GM18858 (cell line): ENCODE measurements at regions not wholly inside any gene's neighbourhood (a gene's known extent, or its start where the extent isn't known, plus 50 kb on each side); places are given as distances from the start of the nearest gene placed in this dataset.
"Not testable (repeated sequence)": the region's sequence is repeated elsewhere in the genome, so short reads cannot be mapped to it uniquely, and the experiment has no call there.

Experiments
- ATAC-seq: cut with Tn5 transposase; IDR thresholded peaks from one replicate; pipeline ENCODE4 v1.9.1; 2021; ENCODE audit not compliant: unreplicated experiment

DNA sequence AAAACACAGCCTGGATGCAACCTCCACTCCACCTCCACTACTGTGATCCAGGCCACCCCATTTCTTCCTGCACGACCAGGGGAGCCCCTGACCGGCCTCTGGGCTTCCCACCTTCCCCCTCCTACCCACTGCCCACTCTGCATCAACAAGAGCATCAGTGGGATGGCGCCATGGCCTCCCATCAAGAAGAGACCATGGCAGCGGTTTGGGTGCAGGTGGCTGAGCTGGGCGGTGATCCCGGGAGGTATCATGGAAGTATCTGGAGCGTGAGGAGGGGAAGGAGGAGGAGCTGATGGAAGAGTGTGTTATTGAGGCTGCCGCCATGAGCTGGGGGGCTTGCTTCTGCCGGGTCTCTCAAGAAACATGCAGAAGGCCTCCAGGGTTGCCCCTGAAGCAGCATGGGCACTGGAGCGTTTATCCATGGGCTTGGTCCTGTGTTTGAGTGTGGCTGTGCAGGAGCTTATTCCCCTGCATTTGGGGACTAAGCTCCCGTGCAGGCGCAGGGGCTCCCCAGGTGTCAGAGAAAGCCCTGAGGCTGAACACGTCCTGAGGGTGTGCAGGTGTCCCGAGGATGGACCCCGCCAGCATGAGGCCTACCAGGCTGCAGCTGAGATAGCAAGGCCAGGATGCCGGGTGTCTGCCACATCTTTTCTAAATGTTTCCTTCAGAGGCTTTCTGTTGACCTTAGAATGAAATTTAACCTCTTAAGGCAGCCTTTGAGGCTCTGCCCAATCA is 99.2 kb upstream of the PCBD1 start:
- no peak for ATAC-seq

DNA sequence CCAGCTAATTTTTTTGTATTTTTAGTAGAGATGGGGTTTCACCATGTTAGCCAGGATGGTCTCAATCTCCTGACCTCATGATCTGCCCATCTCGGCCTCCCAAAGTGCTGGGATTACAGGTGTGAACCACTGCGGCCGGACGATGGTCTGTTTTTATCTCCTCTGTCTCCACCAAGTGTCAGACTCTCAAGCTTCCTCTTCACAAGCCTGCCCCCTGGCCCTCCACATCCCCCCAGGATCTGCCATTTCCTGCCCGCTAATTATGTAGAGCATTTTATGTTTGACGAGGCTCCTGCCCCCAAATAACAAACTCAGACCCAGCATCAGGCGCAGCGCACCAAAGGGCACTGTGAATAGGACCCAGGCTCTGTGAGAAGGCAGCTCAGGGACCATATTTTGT is 101.8 kb upstream of the PCBD1 start:
- not testable (repeated sequence) for ATAC-seq

DNA sequence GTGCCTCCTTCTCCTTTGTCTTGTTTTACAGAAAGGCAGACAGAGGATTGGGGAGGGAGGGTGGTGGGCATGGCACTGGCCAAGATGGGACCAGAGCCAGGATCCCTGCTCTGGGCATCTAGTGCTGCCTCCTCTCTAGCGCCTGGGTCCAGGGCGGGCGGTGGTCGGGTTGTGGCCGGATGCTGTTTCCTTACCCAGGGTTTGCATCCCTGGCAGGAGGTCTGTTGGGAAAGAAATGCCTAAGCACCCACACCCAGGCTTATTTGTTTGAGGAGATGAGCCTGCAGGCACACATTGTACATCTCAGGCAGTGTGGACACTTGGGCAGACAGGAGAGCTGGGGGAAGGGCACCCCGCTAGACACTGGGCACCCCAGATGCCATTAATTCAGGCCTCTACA is 102.3 kb upstream of the PCBD1 start:
- no peak for ATAC-seq

DNA sequence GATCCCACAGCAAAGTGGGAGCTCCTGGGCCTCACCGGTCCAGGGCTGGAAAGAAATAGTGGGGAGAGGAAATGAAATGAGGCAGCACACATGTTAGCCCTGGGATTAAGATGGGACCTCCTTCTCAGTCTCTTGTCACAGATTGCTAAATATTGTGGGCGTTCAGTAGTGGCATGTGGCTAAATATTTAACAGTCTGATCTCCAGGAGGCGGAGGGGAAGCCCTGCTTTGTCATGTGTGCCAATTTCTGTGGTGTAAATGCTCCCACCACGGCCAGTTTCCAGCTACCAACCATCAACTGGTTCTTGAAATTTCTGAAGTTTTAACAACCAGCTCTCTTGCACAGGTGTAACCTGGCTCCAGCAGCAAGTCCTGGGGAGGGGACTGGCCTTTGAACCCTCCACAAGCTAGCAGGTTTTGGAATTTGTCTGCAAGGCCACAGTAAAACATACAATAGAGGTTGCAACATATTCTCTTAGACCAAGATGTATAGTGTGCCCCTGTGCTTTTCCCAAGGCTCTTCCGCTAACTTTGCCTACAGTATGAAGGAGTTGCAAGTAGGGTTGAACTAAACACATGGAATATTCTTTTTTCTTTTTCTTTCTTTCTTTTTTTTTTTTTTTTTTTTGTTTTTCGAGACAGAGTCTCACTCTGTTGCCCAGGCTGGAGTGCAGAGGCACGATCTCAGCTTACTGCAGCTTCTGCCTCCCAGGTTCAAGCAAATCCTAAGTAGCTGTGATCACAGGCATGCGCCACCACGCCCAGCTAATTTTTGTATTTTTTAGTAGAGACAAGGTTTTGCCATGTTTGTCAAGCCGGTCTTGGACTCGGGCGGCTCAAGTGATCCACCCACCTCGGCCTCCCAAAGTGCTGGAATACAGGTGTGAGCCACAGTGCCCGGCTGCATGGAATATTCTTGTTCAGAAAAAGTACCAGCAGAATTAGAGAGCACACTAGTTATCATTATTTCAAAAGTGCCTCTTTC is 103.1 kb upstream of the PCBD1 start:
- ATAC-seq: no peak

- no peak for ATAC-seq
Measured at GRCh38 chr10:70992436-70992835, 104.1 kb upstream of the PCBD1 start.

DNA sequence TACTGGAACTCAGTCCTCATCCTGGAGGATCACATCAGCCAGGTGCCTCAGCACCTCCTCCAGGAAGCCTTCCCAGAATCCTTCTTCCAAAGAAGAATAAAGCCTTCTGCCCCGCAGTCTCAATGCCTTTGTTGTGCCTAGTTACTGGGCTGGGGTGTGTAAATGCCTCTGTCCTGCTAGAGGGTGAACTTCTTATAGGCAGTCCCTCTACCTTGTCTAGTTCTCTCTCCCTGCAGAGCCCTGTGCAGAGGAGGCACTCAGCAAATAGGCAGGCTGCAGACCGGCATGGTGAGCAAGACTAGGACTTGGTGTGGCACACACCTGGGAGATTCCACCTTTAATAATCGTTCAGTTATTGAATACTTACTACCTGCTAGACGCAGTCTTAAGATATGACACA is 104.7 kb upstream of the PCBD1 start:
- no peak for ATAC-seq

DNA sequence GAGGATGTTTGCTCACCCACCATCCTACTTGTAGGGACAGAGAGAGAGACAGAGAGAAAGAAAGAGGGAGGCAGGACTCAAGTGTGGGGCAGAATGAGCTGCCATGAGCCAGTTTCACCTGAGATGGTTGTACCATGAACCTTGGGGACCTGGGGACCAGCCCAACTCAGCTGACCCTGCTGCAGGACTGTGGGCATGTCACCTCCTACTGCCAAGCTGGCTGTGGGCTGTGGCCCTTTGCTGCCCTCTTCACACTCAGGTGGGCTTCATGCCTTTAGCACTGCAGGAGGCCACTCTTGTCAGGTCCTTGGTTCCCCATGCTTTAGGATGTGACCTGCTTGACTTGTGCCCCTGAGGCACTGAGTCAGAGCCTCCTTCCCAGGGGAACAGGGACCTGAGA is 108.2 kb upstream of the PCBD1 start:
- no peak for ATAC-seq

GRCh38 chr10:70997236-70997635 is 108.9 kb upstream of the PCBD1 start:
- no peak for ATAC-seq

- ATAC-seq: no peak
Measured at GRCh38 chr10:70998086-70998485, 109.7 kb upstream of the PCBD1 start.

DNA sequence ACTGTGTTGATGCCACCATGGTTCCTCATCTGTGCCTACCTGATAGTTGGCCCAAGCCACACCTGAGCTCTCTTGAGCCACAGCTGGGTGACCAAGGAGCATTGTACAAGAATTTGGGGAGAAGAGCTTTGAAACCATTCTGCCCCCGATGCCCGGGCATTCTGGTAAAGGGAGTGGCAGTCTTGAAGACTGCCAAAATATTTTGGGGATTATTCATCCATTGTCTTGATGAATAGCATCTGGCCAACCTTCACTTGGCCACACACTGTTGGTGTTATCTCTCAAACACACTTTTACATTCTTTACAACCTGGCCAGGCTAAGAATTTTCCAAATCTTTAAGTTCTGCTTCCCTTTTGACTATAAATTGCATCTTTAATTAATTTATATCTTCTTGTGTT is 113.1 kb upstream of the PCBD1 start:
- no peak for ATAC-seq

- ATAC-seq: no peak
Measured at GRCh38 chr10:71004176-71005075, 116.1 kb upstream of the PCBD1 start.

- ATAC-seq: no peak
Measured at GRCh38 chr10:71005337-71006305, 117.3 kb upstream of the PCBD1 start.

DNA sequence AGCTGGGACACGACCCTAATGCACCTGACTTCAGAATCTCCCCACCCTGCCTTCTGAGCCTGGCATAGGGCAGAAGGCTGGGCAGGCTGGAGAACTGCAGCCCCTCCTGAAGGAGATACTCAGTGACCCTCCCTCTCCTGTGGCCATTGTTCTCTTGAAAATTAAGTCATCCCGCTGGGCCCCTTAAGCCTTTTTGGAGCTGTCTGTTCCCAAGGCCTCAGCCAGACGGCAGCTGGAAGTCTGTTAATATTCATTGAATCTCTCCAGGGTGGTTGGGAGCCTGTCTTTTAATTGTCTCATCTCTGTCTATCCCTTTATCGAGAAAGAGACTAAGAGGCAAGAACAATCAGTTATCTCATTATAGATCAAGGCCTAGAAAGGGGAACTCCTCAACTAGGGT is 118.1 kb upstream of the PCBD1 start:
- no peak for ATAC-seq

DNA sequence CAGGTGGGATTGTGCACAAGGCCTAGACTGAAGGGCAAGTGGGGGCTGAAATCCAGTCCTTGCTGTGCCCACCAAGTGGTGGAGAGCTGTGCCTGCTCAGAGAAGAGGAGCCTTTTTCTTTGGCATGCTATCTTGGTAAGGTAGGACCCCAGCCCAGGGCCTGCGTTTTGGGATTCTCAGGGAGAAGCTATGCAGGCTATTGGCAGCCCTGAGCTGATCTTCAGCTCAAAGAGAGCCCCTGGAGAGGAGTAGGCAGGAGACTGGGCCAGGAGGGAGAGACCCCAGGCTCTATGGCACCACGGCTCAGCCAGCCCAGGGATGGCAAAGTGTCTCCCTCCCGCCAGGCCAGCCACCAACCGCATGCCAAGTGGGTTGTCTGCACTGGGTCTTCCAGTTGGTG is 119.2 kb upstream of the PCBD1 start:
- no peak for ATAC-seq

- ATAC-seq: no peak
Measured at GRCh38 chr10:71008150-71008549, 119.8 kb upstream of the PCBD1 start.

DNA sequence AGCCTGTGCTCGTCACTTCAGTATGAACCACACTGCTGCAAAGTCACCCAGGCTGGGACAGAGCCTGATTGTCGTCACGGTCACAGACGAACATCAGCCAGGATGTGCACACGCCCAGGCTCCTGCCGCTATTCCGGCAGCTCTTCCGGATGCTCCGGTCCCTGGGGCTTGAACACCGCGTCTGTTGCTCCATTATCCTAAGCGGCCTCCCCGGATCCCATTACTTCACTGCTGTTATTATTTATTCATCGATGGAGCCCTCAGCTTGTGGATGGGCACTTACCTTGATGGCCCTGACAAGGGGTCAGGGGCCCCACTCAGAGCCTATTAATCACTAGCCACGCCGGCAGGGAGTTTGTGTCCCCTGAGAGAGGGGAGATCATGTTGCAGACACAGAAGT is 120.8 kb upstream of the PCBD1 start:
- no peak for ATAC-seq

GRCh38 chr10:71010730-71011129 is 122.4 kb upstream of the PCBD1 start:
- no peak for ATAC-seq

DNA sequence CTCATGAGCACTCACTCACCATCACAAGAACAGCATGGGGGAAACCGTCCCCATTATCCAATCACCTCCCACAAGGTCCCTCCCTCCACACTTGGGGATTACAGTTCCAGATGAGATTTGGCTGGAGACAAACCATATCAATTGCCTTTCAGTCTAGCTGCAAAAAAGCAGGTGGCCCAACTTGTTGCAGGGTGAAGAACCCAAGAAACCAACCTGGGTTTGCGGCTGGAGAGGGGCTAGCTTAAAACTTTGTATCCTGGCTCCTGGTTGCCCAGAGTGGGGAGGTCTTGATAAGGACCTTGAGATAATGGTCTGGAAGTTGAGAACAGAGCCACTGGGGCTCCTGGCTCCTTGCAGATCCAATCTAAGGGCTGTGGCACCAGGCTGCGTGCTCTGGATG is 122.8 kb upstream of the PCBD1 start:
- no peak for ATAC-seq

DNA sequence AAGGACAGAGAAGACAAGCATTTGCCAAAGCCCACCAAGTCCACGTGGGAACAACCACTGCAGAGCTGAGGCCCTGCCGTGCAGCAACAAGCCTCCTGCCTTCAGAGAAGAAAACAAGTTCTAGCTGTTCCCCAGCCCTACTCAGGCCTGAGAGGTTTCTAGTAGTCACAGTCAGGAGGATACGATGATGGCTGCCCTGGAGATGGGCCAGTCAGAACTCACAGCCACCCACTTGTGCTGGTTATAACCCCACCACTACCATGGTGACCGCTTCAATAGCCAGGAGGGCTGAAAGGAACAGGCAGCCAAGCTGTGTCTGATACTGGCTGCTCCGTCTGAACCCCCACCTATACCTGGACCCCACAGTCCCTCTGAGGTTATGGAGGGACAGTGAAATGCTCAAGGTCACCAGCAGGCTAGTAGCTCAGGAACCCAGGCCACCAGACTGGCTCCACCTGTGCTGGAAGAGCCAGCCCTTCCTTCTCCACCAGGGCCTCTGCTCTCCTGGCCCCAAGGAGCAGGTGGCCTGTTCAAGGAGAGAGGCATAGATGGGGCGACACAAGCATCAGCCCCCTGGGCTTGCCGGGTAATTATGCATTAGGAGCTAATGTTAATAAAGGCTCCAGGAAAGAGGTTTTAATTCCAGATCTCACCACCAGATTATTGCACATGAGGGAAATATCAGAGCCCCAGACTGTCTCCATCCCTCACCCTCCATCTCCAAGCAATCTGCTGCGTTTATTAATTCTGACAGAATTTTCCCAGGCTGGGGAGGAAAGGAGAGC is 125.8 kb upstream of the PCBD1 start:
- ATAC-seq: no peak
